H1 (cell line): ENCODE measurements at regions not wholly inside any gene's neighbourhood (a gene's known extent, or its start where the extent isn't known, plus 50 kb on each side); places are given as distances from the start of the nearest gene placed in this dataset.

Experiments
- CTCF ChIA-PET: fragments of 300-600 bp; sonication (Branson Sonifier 250); formaldehyde crosslinking; loops from one replicate; lab custom pipeline; 2021; ENCODE audit not compliant: partially characterized antibody; lab: Charles Lee
- POLR2A ChIA-PET: fragments of 300-600 bp; sonication (Branson Sonifier 250); formaldehyde crosslinking; loops from one replicate; lab custom pipeline; 2021; ENCODE audit warnings: inconsistent platforms; ENCODE audit not compliant: partially characterized antibody; lab: Charles Lee
- DNase-seq, 2 experiments: peaks; one replicate each; pipeline versions ENCODE4 v3.0.0 to v3.0.0-alpha.2; 2010 to 2022; ENCODE audit warnings: low spot score in 2 of 2, low read depth in 1 of 2, mixed read lengths in 1 of 2
- FAIRE-seq: peaks from 2 replicates; lab custom pipeline; 2011; peaks lifted over from hg19 to GRCh38; lab: Jason Lieb, UNC
- H2AFZ ChIP-seq: 2 replicates; pipeline ENCODE4 v1.8.1; 2012; ENCODE audit warnings: low read length, inconsistent platforms
- H2AK5ac ChIP-seq: 2 replicates; pipeline ENCODE4 v1.6.1; 2013; ENCODE audit warnings: low read depth, low read length
- H2BK120ac ChIP-seq: replicated peaks from 2 replicates; pipeline ENCODE3; 2013; ENCODE audit warnings: low read depth, low read length, inconsistent platforms
- H2BK12ac ChIP-seq: 2 replicates; pipeline ENCODE4 v1.6.1; 2013; ENCODE audit warnings: low read depth, low read length
- H2BK15ac ChIP-seq: 2 replicates; pipeline ENCODE4 v1.6.1; 2013; ENCODE audit warnings: low read length
- H2BK20ac ChIP-seq: 2 replicates; pipeline ENCODE4 v1.6.1; 2013; ENCODE audit warnings: low read length
- H2BK5ac ChIP-seq: 2 replicates; pipeline ENCODE4 v1.6.1; 2013; ENCODE audit warnings: low read depth, low read length
- H3K14ac ChIP-seq: 2 replicates; pipeline ENCODE4 v1.6.1; 2013; ENCODE audit warnings: inconsistent platforms; ENCODE audit not compliant: insufficient read length
- H3K18ac ChIP-seq: 2 replicates; pipeline ENCODE4 v1.6.1; 2013; ENCODE audit warnings: low read length; ENCODE audit errors: extremely low read depth
- H3K23ac ChIP-seq: 2 replicates; pipeline ENCODE4 v1.6.1; 2013; ENCODE audit warnings: inconsistent platforms; ENCODE audit not compliant: insufficient read length
- H3K23me2 ChIP-seq: 2 replicates; pipeline ENCODE4 v1.6.1; 2013; ENCODE audit warnings: low read depth, low read length
- H3K27ac ChIP-seq: 2 replicates; pipeline ENCODE4 v1.6.1; 2011; ENCODE audit warnings: low read depth, low read length, inconsistent platforms
- H3K27me3 ChIP-seq, 4 experiments: replicated peaks in 1 of 4; 1 replicate in 1 of 4; 2 replicates in 3 of 4; pipeline versions ENCODE4 v1.6.1 to v1.8.1; 2011 to 2013; ENCODE audit warnings: low read length in 3 of 4, mild to moderate bottlenecking in 3 of 4, inconsistent platforms in 2 of 4, mixed read lengths in 2 of 4, moderate library complexity in 1 of 4; ENCODE audit not compliant: control insufficient read depth in 3 of 4, insufficient read depth in 3 of 4; ENCODE audit errors: extremely low read depth in 1 of 4
- H3K36me3 ChIP-seq, 4 experiments: 2 replicates each; pipeline versions ENCODE4 v1.6.1 to v1.8.1; 2011 to 2013; ENCODE audit warnings: mild to moderate bottlenecking in 4 of 4, low read length in 3 of 4, moderate library complexity in 2 of 4, control low read depth in 1 of 4, inconsistent platforms in 1 of 4; ENCODE audit not compliant: insufficient read depth in 4 of 4, control insufficient read depth in 2 of 4
- H3K4ac ChIP-seq: replicated peaks from 2 replicates; pipeline ENCODE3; 2013; ENCODE audit warnings: low read length, low read depth, mixed read lengths, inconsistent platforms; ENCODE audit not compliant: insufficient read length
- H3K4me1 ChIP-seq, 4 experiments: replicated peaks in 1 of 4; 1 replicate in 1 of 4; 2 replicates in 3 of 4; pipeline versions ENCODE4 v1.6.1 to v1.8.1; 2011 to 2013; ENCODE audit warnings: low read length in 3 of 4, inconsistent platforms in 2 of 4, mixed read lengths in 1 of 4; ENCODE audit not compliant: insufficient read depth in 4 of 4, control insufficient read depth in 3 of 4
- H3K4me2 ChIP-seq, 2 experiments: 2 replicates each; pipeline versions ENCODE4 v1.6.1 to v1.8.1; 2011 to 2013; ENCODE audit warnings: low read depth in 2 of 2, low read length in 2 of 2, control low read depth in 1 of 2, inconsistent platforms in 1 of 2, mild to moderate bottlenecking in 1 of 2; ENCODE audit not compliant: insufficient read depth in 1 of 2
- H3K4me3 ChIP-seq, 4 experiments: fragments of 200-600, 300-600 bp in 1 of 4; sonication (generic), shearing (Covaris generic), sonication (Bioruptor Twin) in 1 of 4; 2 replicates each; pipeline versions ENCODE4 v1.5.1 to v1.8.1; 2011 to 2016; ENCODE audit warnings: low read length in 4 of 4, low read depth in 3 of 4, control low read depth in 2 of 4, inconsistent platforms in 2 of 4, mild to moderate bottlenecking in 2 of 4, mixed read lengths in 1 of 4, moderate library complexity in 1 of 4; ENCODE audit not compliant: insufficient read depth in 2 of 4; ENCODE audit errors: extremely low read depth in 1 of 4
- H3K56ac ChIP-seq: replicated peaks from 2 replicates; pipeline ENCODE3; 2013; ENCODE audit warnings: low read depth, mild to moderate bottlenecking, mixed read lengths, low read length, inconsistent platforms; ENCODE audit not compliant: insufficient read length
- H3K79me1 ChIP-seq: 2 replicates; pipeline ENCODE4 v1.6.1; 2013; ENCODE audit warnings: low read depth, low read length, control low read depth
- H3K79me2 ChIP-seq, 2 experiments: 2 replicates each; pipeline versions ENCODE4 v1.6.1 to v1.8.1; 2012 to 2013; ENCODE audit warnings: low read length in 2 of 2, mild to moderate bottlenecking in 2 of 2, inconsistent platforms in 1 of 2; ENCODE audit not compliant: insufficient read depth in 2 of 2, control insufficient read depth in 1 of 2
- H3K9ac ChIP-seq, 4 experiments: replicated peaks in 1 of 4; 1 replicate in 1 of 4; 2 replicates in 3 of 4; pipeline versions ENCODE4 v1.6.1 to v1.8.1; 2011 to 2013; ENCODE audit warnings: low read depth in 3 of 4, low read length in 3 of 4, control low read depth in 2 of 4, mild to moderate bottlenecking in 2 of 4, moderate library complexity in 2 of 4, inconsistent platforms in 1 of 4; ENCODE audit errors: extremely low read depth in 1 of 4
- H3K9me3 ChIP-seq, 2 experiments: 2 replicates each; pipeline versions ENCODE4 v1.6.1 to v1.8.1; 2012 to 2013; ENCODE audit warnings: mild to moderate bottlenecking in 2 of 2, moderate library complexity in 2 of 2, control low read depth in 1 of 2, inconsistent platforms in 1 of 2, low read depth in 1 of 2, low read length in 1 of 2, mixed read lengths in 1 of 2; ENCODE audit not compliant: insufficient read depth in 2 of 2
- H4K20me1 ChIP-seq, 2 experiments: replicated peaks in 1 of 2; 2 replicates each; pipeline versions ENCODE3 to v1.8.1; 2011 to 2013; ENCODE audit warnings: inconsistent platforms in 2 of 2, low read length in 2 of 2, mild to moderate bottlenecking in 1 of 2; ENCODE audit not compliant: insufficient read depth in 2 of 2, control insufficient read depth in 1 of 2
- H4K5ac ChIP-seq: 2 replicates; pipeline ENCODE4 v1.6.1; 2013; ENCODE audit warnings: low read length, low read depth, mixed read lengths, inconsistent platforms; ENCODE audit not compliant: insufficient read length
- H4K8ac ChIP-seq: 2 replicates; pipeline ENCODE4 v1.8.0; 2013; ENCODE audit warnings: mild to moderate bottlenecking, moderate library complexity, low read length, inconsistent platforms; ENCODE audit not compliant: insufficient read depth; ENCODE audit errors: extremely low read depth
- H4K91ac ChIP-seq: replicated peaks from 2 replicates; pipeline ENCODE3; 2013; ENCODE audit warnings: low read length, mixed read lengths, inconsistent platforms; ENCODE audit not compliant: insufficient read length
- BACH1 ChIP-seq: IDR thresholded peaks from 2 replicates; pipeline ENCODE4 v1.6.1; 2012; ENCODE audit warnings: low read length, improper control_type of control experiment
- CBX5 ChIP-seq: fragments of 300-800, 300-1000 bp; sonication (generic); IDR thresholded peaks from 2 replicates; pipeline ENCODE4 v1.7.1; 2016; ENCODE audit warnings: antibody characterized with exemption, low read length, low read depth
- CBX8 ChIP-seq: fragments of 300-800, 300-1000 bp; sonication (generic); IDR thresholded peaks from 2 replicates; pipeline ENCODE4 v1.7.1; 2016; ENCODE audit warnings: low read depth, low read length, borderline replicate concordance
- EZH2 ChIP-seq: fragments of 200-600 bp; sonication (generic); IDR thresholded peaks from 2 replicates; pipeline ENCODE4 v1.7.1; 2012; ENCODE audit warnings: low read depth, mild to moderate bottlenecking, moderate library complexity, low read length, inconsistent platforms; ENCODE audit not compliant: severe bottlenecking
- FOSL1 ChIP-seq: IDR thresholded peaks from 2 replicates; pipeline ENCODE4 v1.6.1; 2011; ENCODE audit warnings: mild to moderate bottlenecking, low read depth, low read length, moderate library complexity; ENCODE audit not compliant: insufficient read depth
- GABPA ChIP-seq: IDR thresholded peaks from 2 replicates; pipeline ENCODE4 v1.6.1; 2011; ENCODE audit warnings: mild to moderate bottlenecking, low read length, moderate library complexity, borderline replicate concordance; ENCODE audit not compliant: insufficient read depth
- HDAC2 ChIP-seq, 2 experiments: fragments of 300-600 bp in 1 of 2; sonication (generic) in 1 of 2; IDR thresholded peaks; 2 replicates each; pipeline ENCODE4 v1.6.1; 2011 to 2012; ENCODE audit warnings: low read depth in 2 of 2, low read length in 2 of 2, mild to moderate bottlenecking in 2 of 2, moderate library complexity in 2 of 2, borderline replicate concordance in 1 of 2, inconsistent platforms in 1 of 2
- HDAC6 ChIP-seq: IDR thresholded peaks from one replicate; pipeline ENCODE4 v1.7.1; 2012; ENCODE audit warnings: low read depth, mild to moderate bottlenecking, inconsistent platforms, low read length, moderate library complexity
- KDM5A ChIP-seq: fragments of 200-600 bp; IDR thresholded peaks from 2 replicates; pipeline ENCODE4 v1.7.1; 2012; ENCODE audit warnings: mild to moderate bottlenecking, low read length, inconsistent platforms, mixed read lengths
- POLR2A ChIP-seq, 2 experiments: IDR thresholded peaks; 1 replicate in 1 of 2; 2 replicates in 1 of 2; pipeline ENCODE4 v1.6.1; 2011; ENCODE audit warnings: low read depth in 2 of 2, low read length in 2 of 2, mild to moderate bottlenecking in 2 of 2; ENCODE audit errors: control extremely low read depth in 1 of 2
- POU5F1 ChIP-seq: IDR thresholded peaks from 2 replicates; pipeline ENCODE4 v1.6.1; 2011; ENCODE audit warnings: low read depth, mild to moderate bottlenecking, low read length, moderate library complexity
- RBBP5 ChIP-seq: IDR thresholded peaks from 2 replicates; pipeline ENCODE4 v1.7.1; 2012; ENCODE audit warnings: low read depth, mild to moderate bottlenecking, inconsistent platforms, low read length, moderate library complexity, borderline replicate concordance
- RXRA ChIP-seq: IDR thresholded peaks from 2 replicates; pipeline ENCODE4 v1.6.1; 2011; ENCODE audit warnings: low read depth, mild to moderate bottlenecking, low read length, moderate library complexity; ENCODE audit not compliant: insufficient read depth
- SP1 ChIP-seq: IDR thresholded peaks from 2 replicates; pipeline ENCODE4 v1.6.1; 2011; ENCODE audit warnings: low read depth, low read length
- TAF1 ChIP-seq: IDR thresholded peaks from 2 replicates; pipeline ENCODE4 v1.6.1; 2011; ENCODE audit warnings: mild to moderate bottlenecking, low read depth, low read length
- WGBS, 2 experiments: shearing (Covaris generic) in 1 of 2; methylation state at CpG; one replicate each; pipeline versions ENCODE4 v1.1.6 to v1.1.7; 2013 to 2015; ENCODE audit warnings: low lambda C conversion rate in 2 of 2, mixed read lengths in 2 of 2, inconsistent platforms in 1 of 2, low coverage in 1 of 2, missing lambda C conversion rate in 1 of 2; ENCODE audit not compliant: insufficient replicate concordance in 2 of 2, insufficient coverage in 1 of 2, insufficient read length in 1 of 2; ENCODE audit errors: extremely low coverage in 1 of 2, missing lambda C conversion rate in 1 of 2; 5-methylcytosine and 5-hydroxymethylcytosine counted together

DNA sequence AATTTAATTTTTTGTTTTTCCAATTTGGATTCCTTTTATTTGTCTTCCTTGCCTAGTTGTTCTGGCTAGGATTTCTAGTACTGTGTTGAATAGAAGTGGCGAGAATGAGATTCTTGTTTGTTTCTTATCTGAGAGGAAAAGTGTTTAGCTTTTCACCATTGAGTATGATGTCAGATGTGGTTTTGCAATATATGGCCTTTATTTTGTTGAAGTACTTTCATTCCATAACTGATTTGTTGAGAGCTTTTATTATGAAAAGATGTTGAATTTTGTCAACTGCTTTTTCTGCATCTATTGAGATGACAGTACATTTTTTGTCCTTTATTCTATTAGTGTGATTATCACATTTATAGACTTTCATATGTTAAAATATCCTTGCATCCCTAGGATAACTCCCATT is 462.0 kb downstream of the CCDC91 start:
- Histone ChIP-seq H3K27me3 (no peaks in the 10 kb centered on the region), H2BK120ac (no peak overlapping the region), H3K18ac (no peak overlapping the region), H2AK5ac (no peak overlapping the region), H3K56ac (no peak overlapping the region), H2BK12ac (no peak overlapping the region), H3K23me2 (no peaks in the 10 kb centered on the region), H4K5ac (no peak overlapping the region), H3K4me1 (peaks cover 0 to 3% (median 1%) of the 10 kb centered on the region in 4 experiments; a peak in 1 of 7 replicates), H3K79me1 (no peaks in the 10 kb centered on the region), H3K36me3 (no peaks in the 10 kb centered on the region), H3K4me2 (no peak overlapping the region), H3K9ac (no peak overlapping the region), H3K14ac (no peak overlapping the region), H3K23ac (no peak overlapping the region), H2BK15ac (no peak overlapping the region), H2BK20ac (no peak overlapping the region), H4K20me1 (no peaks in the 10 kb centered on the region), H3K4me3 (no peak overlapping the region), H3K4ac (no peak overlapping the region), H2BK5ac (no peak overlapping the region), H4K8ac (no peak overlapping the region), H2AFZ (no peak overlapping the region), H4K91ac (no peak overlapping the region), H3K27ac (no peak overlapping the region), H3K9me3 (0 out of 4 replicates have a peak, but pooled peaks cover 0 to 2% of the 10 kb centered on the region in 2 experiments), H3K79me2 (no peaks in the 10 kb centered on the region)
- DNase-seq (no peak), FAIRE-seq (no peak)
- ChIA-PET CTCF (no interaction called here), POLR2A (no interaction called here)
- 93% methylated on average over 1 of the region's 1 CpG; no CpG with 5 or more reads in 1 of the 2 experiments for WGBS, 2 experiments
- no peak for TF ChIP-seq FOSL1
- no peak for TF ChIP-seq RBBP5
- no peak for TF ChIP-seq TAF1
- TF ChIP-seq EZH2, result no peak
- TF ChIP-seq POU5F1, result no peak
- no peak for TF ChIP-seq HDAC6
- TF ChIP-seq CBX5, result no peak
- no peak for TF ChIP-seq HDAC2 (IDR thresholded peaks at IDR 0.05; ENCODE audit: borderline replicate concordance in 1 of 2, low read depth in 2 of 2, low read length in 2 of 2)
- TF ChIP-seq BACH1, result no peak
- no peak for TF ChIP-seq KDM5A
- TF ChIP-seq CBX8, result no peak
- TF ChIP-seq SP1, result no peak
- TF ChIP-seq GABPA, result no peak
- no peak for TF ChIP-seq POLR2A (IDR thresholded peaks at IDR 0.05; ENCODE audit: control extremely low read depth in 1 of 2, low read depth in 2 of 2, low read length in 2 of 2)
- TF ChIP-seq RXRA, result no peak
